Lower leg skin (tissue), 4 donors: ENCODE measurements at regions not wholly inside any gene's neighbourhood (a gene's known extent, or its start where the extent isn't known, plus 50 kb on each side); places are given as distances from the start of the nearest gene placed in this dataset.

ENCODE experiments used
- DNase-seq, 2 donors: peaks; one replicate each; pipeline ENCODE4 v3.0.0-alpha.2; 2019; ENCODE audit warnings: low spot score in 2 of 2
- H3K4me3 ChIP-seq: fragments of 200-600 bp; sonication (generic); 2 replicates; pipeline ENCODE4 v1.5.1; 2017; ENCODE audit warnings: mild to moderate bottlenecking, low read depth; ENCODE audit not compliant: poor library complexity, severe bottlenecking
- CTCF ChIP-seq, 3 donors: fragments of 450-650 bp; IDR thresholded peaks; one replicate each; pipeline ENCODE4 v1.5.1; 2016; ENCODE audit warnings: antibody characterized with exemption in 3 of 3, mild to moderate bottlenecking in 3 of 3, moderate library complexity in 2 of 3
- POLR2A ChIP-seq, 2 donors: fragments of 450-650 bp; IDR thresholded peaks; one replicate each; pipeline ENCODE4 v1.6.1; 2016 to 2017; ENCODE audit warnings: antibody characterized with exemption in 2 of 2, mild to moderate bottlenecking in 1 of 2, moderate library complexity in 1 of 2
- WGBS, 2 donors: methylation state at CpG; one replicate each; pipeline ENCODE4 v1.1.5; 2018; 5-methylcytosine and 5-hydroxymethylcytosine counted together
- intact Hi-C: fragments of 100-400 bp; cut with DNase I; formaldehyde crosslinking; loops from one replicate; pipeline ENCODE4 v1.15.0; 2023; ENCODE audit warnings: low total_unique reads

- intact Hi-C loops, result no loop called here
- no peak overlapping the region for H3K4me3 ChIP-seq
- TF ChIP-seq POLR2A (IDR thresholded peaks at IDR 0.05) (no peak), CTCF (IDR thresholded peaks at IDR 0.05) (no peak)
- DNase-seq, result peak in 1 of 2 donors; percentile 43
- WGBS, 2 donors, result 53 to 69% methylated on average over 7 of the region's 7 CpGs
Measured at GRCh38 chr5:159752622-159753275, 163.5 kb upstream of the ADRA1B start.

GRCh38 chr5:159758189-159758588 lies 158.1 kb upstream of the ADRA1B start:
- no peak for DNase-seq
- intact Hi-C loops, result no loop called here
- WGBS, 2 donors, result 87 to 93% methylated on average over 4 of the region's 4 CpGs
- TF ChIP-seq CTCF (IDR thresholded peaks at IDR 0.05), result no peak
- no peak for TF ChIP-seq POLR2A (IDR thresholded peaks at IDR 0.05)
- H3K4me3 ChIP-seq, result no peak overlapping the region

- intact Hi-C loops, result no loop called here
- 84 to 85% methylated on average over 4 of the region's 4 CpGs for WGBS, 2 donors
- H3K4me3 ChIP-seq, result no peak overlapping the region
- TF ChIP-seq CTCF (IDR thresholded peaks at IDR 0.05) (no peak), POLR2A (IDR thresholded peaks at IDR 0.05) (no peak)
- no peak for DNase-seq
Measured at GRCh38 chr5:159759791-159760290, 156.4 kb upstream of the ADRA1B start.

- intact Hi-C loops, result no loop called here
- 70 to 75% methylated on average over 2 of the region's 2 CpGs for WGBS, 2 donors
- no peak overlapping the region for H3K4me3 ChIP-seq
- TF ChIP-seq CTCF (IDR thresholded peaks at IDR 0.05), result no peak
- no peak for DNase-seq
Measured at GRCh38 chr5:159762921-159763320, 153.4 kb upstream of the ADRA1B start.

- intact Hi-C loops, result no loop called here
- 78 to 79% methylated on average over 9 of the region's 9 CpGs for WGBS, 2 donors
- H3K4me3 ChIP-seq, result no peak overlapping the region
- no peak for DNase-seq
- TF ChIP-seq CTCF (IDR thresholded peaks at IDR 0.05), result no peak
- no peak for TF ChIP-seq POLR2A (IDR thresholded peaks at IDR 0.05)
Measured at GRCh38 chr5:159763562-159763961, 152.7 kb upstream of the ADRA1B start.
